Hepatocyte (in vitro differentiated cells): ENCODE measurements at regions not wholly inside any gene's neighbourhood (a gene's known extent, or its start where the extent isn't known, plus 50 kb on each side); places are given as distances from the start of the nearest gene placed in this dataset.

Experiments used
- DNase-seq: peaks from one replicate; pipeline ENCODE4 v3.0.0-alpha.2; 2016; ENCODE audit warnings: low spot score
- H2AFZ ChIP-seq: fragments of 200-600 bp; sonication (generic); 2 replicates; pipeline ENCODE4 v1.6.0; 2016; ENCODE audit warnings: antibody characterized with exemption, mild to moderate bottlenecking
- H3K27ac ChIP-seq: fragments of 200-600 bp; sonication (generic); 2 replicates; pipeline ENCODE4 v1.5.1; 2016; ENCODE audit warnings: mild to moderate bottlenecking
- H3K27me3 ChIP-seq: fragments of 200-600 bp; sonication (generic); 2 replicates; pipeline ENCODE4 v1.6.1; 2016
- H3K36me3 ChIP-seq: fragments of 200-600 bp; sonication (generic); replicated peaks from 2 replicates; pipeline ENCODE4 v1.5.1; 2016; ENCODE audit warnings: low read depth; ENCODE audit not compliant: insufficient read depth
- H3K4me1 ChIP-seq: fragments of 200-600 bp; sonication (generic); 2 replicates; pipeline ENCODE4 v1.5.1; 2016; ENCODE audit warnings: mild to moderate bottlenecking, moderate library complexity; ENCODE audit not compliant: insufficient read depth
- H3K4me2 ChIP-seq: fragments of 200-600 bp; sonication (generic); 2 replicates; pipeline ENCODE4 v1.6.0; 2016
- H3K4me3 ChIP-seq: fragments of 200-600 bp; sonication (generic); 2 replicates; pipeline ENCODE4 v1.5.1; 2016; ENCODE audit warnings: mild to moderate bottlenecking
- H3K79me2 ChIP-seq: fragments of 200-600 bp; sonication (generic); 2 replicates; pipeline ENCODE4 v1.6.0; 2017; ENCODE audit warnings: mild to moderate bottlenecking
- H3K9me2 ChIP-seq: fragments of 200-600 bp; sonication (generic); replicated peaks from 2 replicates; pipeline ENCODE4 v1.6.0; 2017; ENCODE audit warnings: mild to moderate bottlenecking; ENCODE audit not compliant: insufficient read depth
- H3K9me3 ChIP-seq: fragments of 200-600 bp; sonication (generic); 2 replicates; pipeline ENCODE4 v1.5.1; 2016; ENCODE audit warnings: low read depth, mild to moderate bottlenecking
- H4K20me1 ChIP-seq: fragments of 200-600 bp; sonication (generic); 2 replicates; pipeline ENCODE4 v1.6.0; 2016; ENCODE audit warnings: mild to moderate bottlenecking; ENCODE audit not compliant: insufficient read depth, poor library complexity, severe bottlenecking
- CTCF ChIP-seq: fragments of 200-600 bp; sonication (generic); IDR thresholded peaks from 2 replicates; pipeline ENCODE4 v1.5.1; 2016; ENCODE audit warnings: antibody characterized with exemption, mild to moderate bottlenecking; ENCODE audit not compliant: poor library complexity
- EZH2 ChIP-seq: fragments of 200-600 bp; sonication (generic); IDR thresholded peaks from 2 replicates; pipeline ENCODE4 v1.6.1; 2016; ENCODE audit warnings: antibody characterized with exemption, mild to moderate bottlenecking, borderline replicate concordance
- EZH2phosphoT487 ChIP-seq: fragments of 200-600 bp; sonication (generic); IDR thresholded peaks from one replicate; pipeline ENCODE4 v1.6.1; 2018; ENCODE audit warnings: antibody characterized with exemption, mild to moderate bottlenecking, low read depth, moderate library complexity; ENCODE audit not compliant: unreplicated experiment, severe bottlenecking
- WGBS: methylation state at CpG from one replicate; pipeline ENCODE4 v1.1.6; 2016; ENCODE audit warnings: low lambda C conversion rate; ENCODE audit errors: missing lambda C conversion rate; 5-methylcytosine and 5-hydroxymethylcytosine counted together

- H3K79me2 ChIP-seq: no peaks in the 10 kb centered on the region
- no peak overlapping the region for H2AFZ ChIP-seq
- H3K27me3 ChIP-seq: no peaks in the 10 kb centered on the region
- no peak overlapping the region for H3K4me2 ChIP-seq
- H4K20me1 ChIP-seq: no peaks in the 10 kb centered on the region
- WGBS: 92% methylated on average over 2 of the region's 2 CpGs
- no peaks in the 10 kb centered on the region for H3K36me3 ChIP-seq
- H3K9me2 ChIP-seq: no peaks in the 10 kb centered on the region
- H3K4me1 ChIP-seq: no peaks in the 10 kb centered on the region
- H3K27ac ChIP-seq: no peak overlapping the region
- H3K4me3 ChIP-seq: no peak overlapping the region
- no peak for DNase-seq
- no peak for TF ChIP-seq CTCF
- TF ChIP-seq EZH2: no peak
- no peak for TF ChIP-seq EZH2phosphoT487
- H3K9me3 ChIP-seq: no peaks in the 10 kb centered on the region
Measured at GRCh38 chr10:33688506-33688905, 354.0 kb upstream of the NRP1 start.

GRCh38 chr10:33684211-33684611 is 349.7 kb upstream of the NRP1 start:
- no peak for DNase-seq
- H3K36me3 ChIP-seq: no peaks in the 10 kb centered on the region
- no peak overlapping the region for H3K4me2 ChIP-seq
- H3K4me3 ChIP-seq: no peak overlapping the region
- 95% methylated on average over 2 of the region's 2 CpGs for WGBS
- no peaks in the 10 kb centered on the region for H3K4me1 ChIP-seq
- H2AFZ ChIP-seq: no peak overlapping the region
- no peak for TF ChIP-seq CTCF
- TF ChIP-seq EZH2phosphoT487: no peak
- no peak for TF ChIP-seq EZH2
- H3K27ac ChIP-seq: no peak overlapping the region
- H3K9me2 ChIP-seq: no peaks in the 10 kb centered on the region
- H3K27me3 ChIP-seq: no peaks in the 10 kb centered on the region
- H3K9me3 ChIP-seq: peaks cover 4% of the 10 kb centered on the region
- H3K79me2 ChIP-seq: no peaks in the 10 kb centered on the region
- H4K20me1 ChIP-seq: no peaks in the 10 kb centered on the region

- Histone ChIP-seq H3K27me3 (no peaks in the 10 kb centered on the region), H3K4me3 (no peak overlapping the region), H2AFZ (no peak overlapping the region), H3K79me2 (no peaks in the 10 kb centered on the region), H3K27ac (no peak overlapping the region), H4K20me1 (no peaks in the 10 kb centered on the region), H3K9me3 (peaks cover 4% of the 10 kb centered on the region), H3K36me3 (no peaks in the 10 kb centered on the region), H3K4me1 (no peaks in the 10 kb centered on the region), H3K9me2 (no peaks in the 10 kb centered on the region), H3K4me2 (no peak overlapping the region)
- WGBS: 81% methylated on average over 1 of the region's 1 CpG
- no peak for DNase-seq
- TF ChIP-seq EZH2 (no peak), EZH2phosphoT487 (no peak), CTCF (no peak)
Measured at GRCh38 chr10:33681595-33681994, 347.1 kb upstream of the NRP1 start.

- Histone ChIP-seq H4K20me1 (no peaks in the 10 kb centered on the region), H3K79me2 (no peaks in the 10 kb centered on the region), H3K9me2 (no peaks in the 10 kb centered on the region), H3K36me3 (no peaks in the 10 kb centered on the region), H3K4me3 (no peak overlapping the region), H3K9me3 (peaks cover 4% of the 10 kb centered on the region), H3K4me2 (no peak overlapping the region), H3K27ac (no peak overlapping the region), H2AFZ (no peak overlapping the region), H3K27me3 (no peaks in the 10 kb centered on the region), H3K4me1 (no peaks in the 10 kb centered on the region)
- DNase-seq: no peak
- whole genome bisulfite sequencing: 79% methylated on average over 5 of the region's 5 CpGs
- TF ChIP-seq EZH2: no peak
- TF ChIP-seq CTCF: no peak
- TF ChIP-seq EZH2phosphoT487: no peak
Measured at GRCh38 chr10:33680036-33680435, 345.6 kb upstream of the NRP1 start.
